Posterior cingulate gyrus (tissue), 11 donors: ENCODE measurements at regions not wholly inside any gene's neighbourhood (a gene's known extent, or its start where the extent isn't known, plus 50 kb on each side); places are given as distances from the start of the nearest gene placed in this dataset.
"Not testable (repeated sequence)": the region's sequence is repeated elsewhere in the genome, so short reads cannot be mapped to it uniquely, and the experiment has no call there.

Source experiments
- DNase-seq, 10 donors: peaks; one replicate each; pipeline versions ENCODE4 v3.0.0 to v3.0.0-alpha.2; 2020 to 2021; ENCODE audit warnings: mixed read lengths in 3 of 10
- intact Hi-C: fragments of 100-400 bp; cut with DNase I; formaldehyde crosslinking; loops from one replicate; pipeline ENCODE4 v1.15.1; 2023

- intact Hi-C loops, DNase-seq: not testable (repeated sequence)
Observed at GRCh38 chr7:123264820-123265219, 65.1 kb upstream of the SLC13A1 start.

DNA sequence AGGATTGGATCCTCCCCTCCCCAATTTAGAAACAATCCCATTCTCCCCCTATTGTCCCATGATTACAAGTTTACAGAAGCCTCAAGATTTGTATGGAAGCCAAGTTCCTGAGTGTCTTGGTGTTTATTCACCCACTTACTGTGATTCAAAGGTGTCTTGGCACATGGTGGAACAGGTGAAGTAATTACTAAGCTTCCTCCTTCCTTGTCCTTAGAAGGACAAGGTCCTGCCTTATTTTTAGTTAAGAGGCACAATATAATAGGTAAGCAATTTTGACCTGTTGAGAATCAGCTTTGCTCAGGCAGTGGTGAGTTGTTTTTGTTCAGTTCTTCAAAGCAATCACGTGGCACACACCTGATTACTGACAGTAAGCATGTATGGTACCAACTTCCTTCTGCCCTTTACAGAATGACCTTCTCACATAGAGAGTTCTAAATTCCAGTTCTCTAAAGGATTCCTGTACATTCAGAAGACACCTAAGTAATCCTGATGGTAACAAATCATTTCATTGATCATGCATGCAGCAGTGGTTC is 60.7 kb upstream of the SLC13A1 start:
- intact Hi-C loops, result no loop called here
- DNase-seq, result no peak

- intact Hi-C loops, result no loop called here
- DNase-seq, result no peak
Observed at GRCh38 chr7:123259759-123260158, 60.0 kb upstream of the SLC13A1 start.
